ENCODE measurements at regions not wholly inside any gene's neighbourhood (a gene's known extent, or its start where the extent isn't known, plus 50 kb on each side); places are given as distances from the start of the nearest gene placed in this dataset.

DNA sequence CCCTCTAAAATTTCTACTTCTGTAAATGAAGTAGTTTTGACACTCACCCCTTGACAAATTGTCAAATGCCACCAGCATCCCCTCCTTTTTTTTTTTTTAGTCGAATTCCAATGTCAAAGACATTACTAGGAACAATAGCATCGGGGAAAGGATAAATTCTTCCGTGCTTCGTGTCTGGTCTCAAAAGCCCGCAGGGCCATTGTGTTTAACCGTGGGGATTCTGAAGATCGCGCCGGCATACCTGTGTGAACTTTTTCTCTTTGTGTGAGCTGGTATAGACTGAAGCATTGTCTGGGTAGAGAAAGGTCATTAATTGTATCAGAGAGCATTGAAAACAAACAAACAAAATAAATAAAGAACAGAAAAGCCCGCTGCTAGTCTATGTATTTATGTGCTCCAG is 313.9 kb downstream of the ASMT start:
- TF ChIP-seq POLR2AphosphoS5 (IDR thresholded peaks at IDR 0.05; ENCODE audit: low read depth, low read length) (no peak), POLR2A (IDR thresholded peaks at IDR 0.05; ENCODE audit: low read depth, low read length) (no peak), SPI1 (IDR thresholded peaks at IDR 0.05; ENCODE audit: low read depth, low read length) (no peak), TAF1 (IDR thresholded peaks at IDR 0.05; ENCODE audit: low read depth, low read length) (no peak), POU2F2 (IDR thresholded peaks at IDR 0.05; ENCODE audit: low read depth, low read length) (no peak), PAX5 (IDR thresholded peaks at IDR 0.05; ENCODE audit: insufficient read depth, low read length, severe bottlenecking) (no peak)

Data from GM12891 (cell line).